Smooth muscle cell (in vitro differentiated cells): ENCODE measurements at regions not wholly inside any gene's neighbourhood (a gene's known extent, or its start where the extent isn't known, plus 50 kb on each side); places are given as distances from the start of the nearest gene placed in this dataset.

Experiments
- DNase-seq: peaks from one replicate; lab custom pipeline; 2025; ENCODE audit not compliant: unreplicated experiment; lab: John Stamatoyannopoulos, UW
- H2AFZ ChIP-seq: fragments of 200-600 bp; sonication (generic); 2 replicates; pipeline ENCODE4 v1.6.0; 2016; ENCODE audit warnings: antibody characterized with exemption, low read depth, mild to moderate bottlenecking
- H3F3A ChIP-seq: fragments of 200-600 bp; sonication (generic); 2 replicates; pipeline ENCODE4 v1.6.0; 2017; ENCODE audit warnings: antibody characterized with exemption, low read depth
- H3K27ac ChIP-seq: fragments of 200-600 bp; sonication (generic); 2 replicates; pipeline ENCODE4 v1.5.1; 2016; ENCODE audit warnings: low read depth, mild to moderate bottlenecking
- H3K27me3 ChIP-seq: fragments of 200-600 bp; sonication (generic); 2 replicates; pipeline ENCODE4 v1.6.1; 2016; ENCODE audit warnings: low read depth, mild to moderate bottlenecking
- H3K36me3 ChIP-seq: fragments of 200-600 bp; sonication (generic); 2 replicates; pipeline ENCODE4 v1.5.1; 2016; ENCODE audit warnings: low read depth
- H3K4me1 ChIP-seq: fragments of 200-600 bp; sonication (generic); 2 replicates; pipeline ENCODE4 v1.5.1; 2016; ENCODE audit warnings: low read depth
- H3K4me2 ChIP-seq: fragments of 200-600 bp; sonication (generic); 2 replicates; pipeline ENCODE4 v1.6.0; 2016; ENCODE audit warnings: mild to moderate bottlenecking
- H3K4me3 ChIP-seq: fragments of 200-600 bp; sonication (generic); 2 replicates; pipeline ENCODE4 v1.5.1; 2016; ENCODE audit warnings: mild to moderate bottlenecking
- H3K79me2 ChIP-seq: fragments of 200-600 bp; sonication (generic); 2 replicates; pipeline ENCODE4 v1.6.0; 2016; ENCODE audit warnings: low read depth, mild to moderate bottlenecking
- H3K9ac ChIP-seq: fragments of 200-600 bp; sonication (generic); 2 replicates; pipeline ENCODE4 v1.6.0; 2016; ENCODE audit warnings: low read depth
- H3K9me3 ChIP-seq: fragments of 200-600 bp; sonication (generic); replicated peaks from 2 replicates; pipeline ENCODE4 v1.5.1; 2016; ENCODE audit warnings: low read depth
- H4K20me1 ChIP-seq: fragments of 200-600 bp; sonication (generic); 2 replicates; pipeline ENCODE4 v1.6.0; 2016; ENCODE audit warnings: low read depth
- CTCF ChIP-seq: fragments of 200-600 bp; sonication (generic); IDR thresholded peaks from 2 replicates; pipeline ENCODE4 v1.5.1; 2017; ENCODE audit warnings: borderline replicate concordance, mild to moderate bottlenecking, antibody characterized with exemption; ENCODE audit not compliant: insufficient read depth, poor library complexity, severe bottlenecking
- WGBS: methylation state at CpG from one replicate; pipeline ENCODE4 v1.1.7; 2016; ENCODE audit warnings: low lambda C conversion rate; 5-methylcytosine and 5-hydroxymethylcytosine counted together

GRCh38 chr10:20698837-20699236 lies 198.3 kb downstream of the NEBL start:
- TF ChIP-seq CTCF, result no peak
- peaks cover 7% of the 10 kb centered on the region for H3K9me3 ChIP-seq
- H3K27ac ChIP-seq, result no peak overlapping the region

GRCh38 chr10:20694296-20694695 lies 202.8 kb downstream of the NEBL start:
- no peaks in the 10 kb centered on the region for H3K79me2 ChIP-seq
- no peak for TF ChIP-seq CTCF
- H2AFZ ChIP-seq, result no peak overlapping the region
- H3K4me2 ChIP-seq, result no peak overlapping the region
- H3K27ac ChIP-seq, result no peak overlapping the region
- H3K9me3 ChIP-seq, result no peaks in the 10 kb centered on the region
- no peak overlapping the region for H3K4me3 ChIP-seq
- H3K36me3 ChIP-seq, result no peaks in the 10 kb centered on the region
- no peaks in the 10 kb centered on the region for H3F3A ChIP-seq
- DNase-seq, result no peak
- no peaks in the 10 kb centered on the region for H3K4me1 ChIP-seq
- H4K20me1 ChIP-seq, result no peaks in the 10 kb centered on the region
- H3K9ac ChIP-seq, result no peak overlapping the region
- no peaks in the 10 kb centered on the region for H3K27me3 ChIP-seq

More at GRCh38 chr10:20698837-20699236, 198.3 kb downstream of the NEBL start:
- DNase-seq, result no peak
- Histone ChIP-seq H2AFZ (no peak overlapping the region), H3K36me3 (peaks cover 4% of the 10 kb centered on the region), H3K4me1 (no peaks in the 10 kb centered on the region), H4K20me1 (no peaks in the 10 kb centered on the region), H3K79me2 (no peaks in the 10 kb centered on the region), H3K9ac (no peak overlapping the region), H3K4me2 (no peak overlapping the region), H3K27me3 (no peaks in the 10 kb centered on the region), H3K4me3 (no peak overlapping the region), H3F3A (no peaks in the 10 kb centered on the region)

- Histone ChIP-seq H3K27me3 (no peaks in the 10 kb centered on the region), H3K4me2 (no peak overlapping the region), H3K4me1 (no peaks in the 10 kb centered on the region), H3K4me3 (no peak overlapping the region), H3K79me2 (no peaks in the 10 kb centered on the region), H4K20me1 (no peaks in the 10 kb centered on the region), H3K9me3 (no peaks in the 10 kb centered on the region), H3K27ac (no peak overlapping the region), H3K36me3 (no peaks in the 10 kb centered on the region), H2AFZ (no peak overlapping the region), H3F3A (no peaks in the 10 kb centered on the region), H3K9ac (no peak overlapping the region)
- no peak for TF ChIP-seq CTCF
- WGBS, result 88% methylated on average over 7 of the region's 7 CpGs
- no peak for DNase-seq
Observed at GRCh38 chr10:20688797-20689544, 208.1 kb downstream of the NEBL start.

GRCh38 chr10:20686015-20686635 lies 211.0 kb downstream of the NEBL start:
- DNase-seq, result no peak
- Histone ChIP-seq H3F3A (no peaks in the 10 kb centered on the region), H3K4me2 (no peak overlapping the region), H3K27me3 (no peaks in the 10 kb centered on the region), H3K79me2 (no peaks in the 10 kb centered on the region), H3K27ac (no peak overlapping the region), H3K4me1 (no peaks in the 10 kb centered on the region), H3K9me3 (no peaks in the 10 kb centered on the region), H4K20me1 (no peaks in the 10 kb centered on the region), H3K4me3 (no peak overlapping the region), H3K36me3 (no peaks in the 10 kb centered on the region), H3K9ac (no peak overlapping the region), H2AFZ (no peak overlapping the region)
- 84% methylated on average over 7 of the region's 7 CpGs for WGBS
- no peak for TF ChIP-seq CTCF
